ENCODE measurements at regions not wholly inside any gene's neighbourhood (a gene's known extent, or its start where the extent isn't known, plus 50 kb on each side); places are given as distances from the start of the nearest gene placed in this dataset.

DNA sequence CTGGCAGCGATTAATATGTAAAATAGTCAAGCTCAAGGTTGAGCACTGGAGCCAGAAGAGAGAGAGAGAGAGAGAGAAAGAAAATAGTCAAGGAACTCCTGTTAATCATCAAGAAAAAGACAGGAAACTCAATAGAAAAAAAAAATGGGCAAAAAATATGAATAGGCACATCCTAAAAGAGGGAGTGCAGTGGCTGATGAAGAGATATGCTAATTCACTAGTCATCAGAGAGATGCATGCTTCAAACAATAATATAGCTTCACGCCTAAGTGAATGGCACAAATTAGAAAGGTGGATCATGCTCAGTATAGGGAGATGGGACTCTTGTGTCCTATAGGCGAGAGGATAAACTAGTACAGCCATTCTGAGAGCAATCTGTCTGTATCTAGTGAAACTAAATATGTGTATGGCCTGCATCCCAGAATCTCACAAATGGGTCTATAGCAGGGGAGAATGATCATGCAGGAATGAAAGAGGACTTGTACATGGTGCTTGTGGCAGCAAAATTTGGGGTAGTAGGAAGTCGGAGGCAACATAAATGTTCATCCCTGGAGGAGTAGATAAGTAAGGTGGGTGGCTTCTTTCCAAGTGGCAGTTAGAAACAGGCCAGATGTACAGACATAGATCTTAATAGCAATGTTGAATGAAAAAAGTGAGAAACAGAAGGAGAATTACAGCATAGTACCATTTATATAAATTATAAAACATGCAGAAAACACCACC is 176.8 kb downstream of the VEGFA start:
- no peak for DNase-seq

DNA sequence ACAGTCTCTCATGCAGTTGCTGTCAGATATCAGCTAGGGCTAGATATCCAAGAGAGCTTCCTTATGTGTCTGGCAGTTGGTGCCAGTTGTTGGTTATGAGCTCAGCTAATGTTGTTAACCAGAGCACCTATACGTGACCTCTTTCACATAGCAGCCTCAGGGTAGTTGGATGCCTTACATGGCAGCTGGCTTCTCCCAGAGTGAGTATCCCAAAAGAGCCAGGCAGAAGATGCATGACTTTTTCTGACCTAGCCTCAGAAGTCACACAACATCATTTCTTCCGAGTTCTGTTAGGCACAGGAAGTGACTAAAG is 175.7 kb downstream of the VEGFA start:
- no peak for DNase-seq

DNA sequence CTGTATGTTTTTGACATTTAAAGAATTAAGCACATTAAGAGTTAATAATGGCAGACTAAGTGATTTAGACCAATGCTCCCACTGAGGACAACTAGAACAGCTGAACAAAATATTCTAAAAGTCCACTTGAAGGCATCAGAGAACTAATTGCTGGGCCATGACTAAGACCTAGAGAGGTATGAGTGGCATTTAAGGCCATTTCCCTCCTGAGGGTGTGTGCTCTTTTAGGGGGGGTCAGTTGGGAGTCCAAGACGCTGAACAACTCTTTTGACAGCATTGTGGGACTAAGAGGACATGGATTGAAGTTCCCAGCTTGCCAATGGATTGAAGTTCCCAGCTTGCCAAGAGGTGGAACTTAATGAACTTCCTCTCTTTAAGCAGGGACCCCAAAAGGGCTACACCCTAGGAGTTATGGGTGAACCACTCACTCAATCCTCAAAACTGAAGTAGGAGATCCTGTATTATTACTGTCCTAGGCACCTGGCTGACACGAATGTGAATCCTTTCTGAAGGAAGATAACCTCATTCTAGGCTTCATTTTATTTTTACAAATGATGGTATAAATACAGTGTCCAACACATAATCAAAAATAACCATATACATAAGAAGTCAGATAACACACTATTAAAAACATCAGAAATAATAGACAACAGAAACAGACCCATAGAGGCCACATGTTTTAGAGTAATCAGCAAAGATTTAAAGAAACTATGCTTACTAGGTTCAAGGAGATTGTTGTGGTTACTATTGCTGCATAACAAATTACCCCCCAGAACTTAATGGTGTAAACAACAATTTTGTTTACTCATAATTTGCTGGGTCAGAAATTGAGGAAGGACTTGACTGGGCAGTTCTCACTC is 175.1 kb downstream of the VEGFA start:
- no peak for DNase-seq

DNA sequence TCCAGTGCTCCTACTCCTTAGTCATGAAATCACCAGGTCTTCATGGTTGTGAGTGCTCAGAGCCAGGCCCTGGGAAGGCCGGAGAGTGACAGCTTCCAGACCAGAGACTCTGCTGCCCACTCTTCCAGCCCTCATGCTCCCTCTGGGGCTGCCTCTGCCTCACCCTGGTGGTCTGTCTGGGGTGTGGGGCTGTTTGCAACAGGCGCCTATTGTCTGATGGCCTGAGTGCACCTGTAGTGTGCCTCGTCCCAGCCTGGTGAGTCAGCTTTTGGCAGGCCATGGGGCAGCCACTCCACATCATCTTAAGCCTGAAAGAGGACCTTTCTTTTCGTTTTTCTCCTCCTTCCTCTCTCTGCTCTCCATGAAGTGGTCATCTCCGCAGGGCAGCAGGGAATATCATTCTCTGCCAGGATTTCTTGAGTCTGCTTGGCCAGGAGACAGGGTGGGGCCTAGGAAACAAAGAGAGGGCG is 173.8 kb downstream of the VEGFA start:
- DNase-seq: no peak

DNA sequence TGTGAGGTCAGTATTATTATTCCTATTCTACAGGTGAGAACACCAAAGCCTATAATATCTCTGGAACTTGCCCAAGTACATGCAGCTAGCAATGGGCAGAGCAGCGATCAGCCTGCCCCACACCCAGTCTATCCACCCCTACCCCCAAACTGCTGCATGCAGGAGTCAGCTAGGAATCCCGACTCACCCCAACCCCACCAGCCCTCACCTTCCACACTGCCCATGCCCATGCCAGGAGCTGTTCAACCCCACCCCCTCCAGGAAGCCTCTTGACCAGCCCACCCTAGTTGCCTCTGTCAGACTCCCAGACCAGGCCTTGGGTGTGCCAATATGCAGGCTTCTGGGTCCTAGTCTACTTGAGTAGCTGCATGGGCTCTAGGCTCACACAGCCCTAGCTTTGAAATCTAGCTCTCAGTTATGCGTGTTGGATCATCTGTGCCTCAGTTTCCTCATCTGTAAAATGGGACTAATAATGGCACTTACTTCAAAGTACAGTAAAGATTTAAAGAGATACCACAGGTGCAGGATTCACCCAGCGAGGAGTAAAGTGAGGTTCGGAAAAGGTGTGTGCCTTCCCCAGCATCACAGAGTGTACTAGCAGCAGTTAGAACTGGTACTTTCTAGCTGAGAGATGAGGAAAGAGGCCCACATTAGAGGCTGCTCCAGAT is 173.2 kb downstream of the VEGFA start:
- DNase-seq: no peak

DNA sequence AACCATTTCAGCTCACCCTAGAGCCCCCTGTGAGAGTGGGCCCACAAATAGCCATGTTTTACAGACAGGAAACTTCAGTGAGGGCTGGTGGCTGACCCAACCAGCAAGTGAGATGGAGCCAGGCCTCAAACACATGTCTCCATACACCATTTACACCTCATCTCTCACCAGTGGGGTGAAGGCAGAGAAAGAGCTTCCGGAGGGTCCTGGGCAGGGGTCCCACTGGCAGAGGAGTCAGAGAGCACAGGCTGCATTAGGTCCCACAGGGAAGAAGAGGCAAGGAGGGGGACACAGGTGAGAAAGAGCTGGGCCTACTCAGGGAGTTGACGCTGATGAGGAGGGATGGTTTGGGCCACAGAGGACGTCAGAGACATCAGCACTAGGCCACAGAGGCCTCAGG is 172.6 kb downstream of the VEGFA start:
- no peak for DNase-seq

DNA sequence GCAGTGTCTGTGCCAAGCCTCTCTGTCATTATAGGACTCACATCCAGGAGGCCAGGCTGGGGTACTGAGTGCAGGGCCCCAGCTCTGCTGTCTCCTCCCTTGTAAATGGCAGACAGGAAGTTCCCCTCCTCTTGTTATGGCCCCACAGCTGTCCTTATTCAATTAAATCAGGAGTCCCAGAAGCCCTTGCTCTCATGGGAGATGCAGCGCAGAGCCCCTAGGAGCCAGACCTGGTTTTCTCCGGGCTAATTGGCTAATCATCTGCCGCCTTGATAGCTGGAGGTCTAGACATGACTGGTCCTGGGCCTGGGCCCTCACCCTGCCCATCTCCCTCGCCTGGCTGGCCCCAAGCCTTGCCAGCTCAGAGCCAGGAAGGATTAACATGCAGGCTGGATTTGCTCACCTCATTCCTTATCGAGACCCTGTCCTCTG is 172.0 kb downstream of the VEGFA start:
- DNase-seq: no peak

DNA sequence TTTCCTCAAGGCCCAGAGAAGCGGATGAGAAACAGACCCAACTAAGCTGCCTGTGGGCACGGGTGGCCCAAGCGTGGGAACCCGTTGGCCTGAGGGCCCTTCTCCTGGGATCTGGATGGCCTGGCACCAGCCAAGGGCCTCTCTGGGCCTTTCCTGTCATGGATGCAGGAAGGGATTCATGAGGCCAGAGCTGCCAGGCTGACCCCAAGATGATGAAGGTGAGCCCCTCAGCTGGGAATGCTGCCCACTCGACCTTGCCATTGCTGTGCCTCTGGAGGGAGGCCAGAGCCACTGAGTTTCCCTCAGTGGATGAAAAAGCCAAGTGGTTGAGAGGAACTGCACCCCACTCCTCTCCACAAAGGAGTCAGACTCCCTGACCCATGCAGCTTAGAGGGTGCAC is 171.2 kb downstream of the VEGFA start:
- DNase-seq: no peak

DNA sequence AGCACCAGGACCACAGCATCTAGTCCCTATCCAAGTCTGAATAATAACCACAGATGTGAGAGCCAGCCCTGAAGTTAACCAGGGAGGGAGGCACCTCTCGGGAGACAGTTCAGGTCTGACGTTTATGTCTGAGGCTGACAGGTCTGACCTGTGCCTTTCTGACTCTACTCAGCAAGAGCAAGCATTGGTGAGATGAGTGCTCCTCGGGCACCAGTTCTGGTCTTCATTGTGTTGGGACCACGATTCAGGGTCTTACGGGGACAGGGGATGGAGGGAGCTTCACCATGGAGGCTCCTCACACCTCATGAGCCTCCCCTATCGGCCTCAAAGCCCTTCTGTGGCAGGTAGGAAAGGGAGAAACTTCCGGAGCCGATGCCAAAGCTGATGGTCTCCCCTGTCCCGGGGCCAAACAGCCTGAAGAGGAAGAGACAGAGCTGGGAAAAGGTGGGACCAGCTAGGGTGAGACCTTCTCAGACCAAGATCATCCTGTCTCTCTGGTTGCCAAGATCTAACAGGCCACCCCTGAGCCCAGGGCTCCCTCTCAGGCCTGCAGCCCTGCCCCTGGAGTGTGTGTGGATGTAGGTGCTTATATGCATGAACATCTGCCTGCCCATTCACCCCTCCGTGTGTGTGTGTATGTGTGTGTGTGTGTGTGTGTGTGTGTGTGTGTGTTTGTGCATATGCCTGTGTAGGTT is 170.5 kb downstream of the VEGFA start:
- no peak for DNase-seq

DNA sequence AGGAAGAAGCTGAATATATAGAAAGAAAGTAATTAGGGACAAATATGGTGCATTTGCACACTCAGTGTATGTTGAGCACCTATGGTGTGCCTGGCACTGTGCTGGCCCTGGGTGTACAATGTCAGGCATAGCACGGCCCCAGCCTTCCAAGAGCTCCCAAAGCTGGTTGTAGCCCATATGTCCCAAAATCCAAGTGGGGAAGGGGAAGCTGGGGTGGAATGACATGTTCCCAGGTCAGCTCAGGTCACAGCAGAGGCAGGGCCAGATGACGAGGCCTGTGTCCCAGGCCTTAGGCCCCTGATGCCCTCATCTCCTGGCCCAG is 170.0 kb downstream of the VEGFA start:
- DNase-seq: no peak

DNA sequence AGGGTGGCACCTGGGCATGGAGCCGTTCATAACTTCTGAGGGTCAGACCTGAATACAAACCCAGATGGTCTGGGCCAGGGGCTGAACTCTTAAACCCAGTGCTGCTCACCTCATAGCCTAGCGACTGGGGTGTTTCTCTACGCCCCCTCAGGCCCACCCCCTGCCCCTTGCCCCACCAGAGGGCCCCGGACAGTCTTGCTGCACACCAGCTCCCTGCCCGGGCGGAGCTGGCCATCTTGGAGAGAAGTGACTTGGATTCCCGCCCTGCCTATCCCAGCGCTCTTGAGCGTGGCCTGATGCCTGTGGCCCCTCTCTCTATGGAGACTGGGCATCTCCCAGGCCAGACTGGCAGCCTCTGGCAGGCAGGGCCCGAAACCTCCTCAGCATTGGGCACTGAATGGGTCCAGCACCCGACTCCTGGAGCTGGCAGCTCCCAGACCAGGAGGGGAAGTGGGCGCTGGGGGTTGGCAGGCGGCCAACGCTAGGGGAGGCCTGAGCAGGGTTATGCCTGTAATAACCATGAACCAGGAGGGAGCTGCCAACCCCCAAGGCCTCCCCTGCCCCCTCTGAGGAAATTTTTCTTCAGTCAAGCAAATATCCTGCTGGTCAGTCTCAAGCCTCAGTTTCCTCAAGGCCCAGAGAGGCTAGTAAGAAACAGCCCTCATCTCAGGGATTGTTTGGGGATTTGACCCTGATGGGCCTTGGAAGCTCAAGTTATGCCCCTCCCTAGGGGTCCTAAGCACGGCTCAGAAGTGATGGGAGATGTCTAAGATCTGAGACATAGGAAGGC is 169.5 kb downstream of the VEGFA start:
- DNase-seq: no peak

DNA sequence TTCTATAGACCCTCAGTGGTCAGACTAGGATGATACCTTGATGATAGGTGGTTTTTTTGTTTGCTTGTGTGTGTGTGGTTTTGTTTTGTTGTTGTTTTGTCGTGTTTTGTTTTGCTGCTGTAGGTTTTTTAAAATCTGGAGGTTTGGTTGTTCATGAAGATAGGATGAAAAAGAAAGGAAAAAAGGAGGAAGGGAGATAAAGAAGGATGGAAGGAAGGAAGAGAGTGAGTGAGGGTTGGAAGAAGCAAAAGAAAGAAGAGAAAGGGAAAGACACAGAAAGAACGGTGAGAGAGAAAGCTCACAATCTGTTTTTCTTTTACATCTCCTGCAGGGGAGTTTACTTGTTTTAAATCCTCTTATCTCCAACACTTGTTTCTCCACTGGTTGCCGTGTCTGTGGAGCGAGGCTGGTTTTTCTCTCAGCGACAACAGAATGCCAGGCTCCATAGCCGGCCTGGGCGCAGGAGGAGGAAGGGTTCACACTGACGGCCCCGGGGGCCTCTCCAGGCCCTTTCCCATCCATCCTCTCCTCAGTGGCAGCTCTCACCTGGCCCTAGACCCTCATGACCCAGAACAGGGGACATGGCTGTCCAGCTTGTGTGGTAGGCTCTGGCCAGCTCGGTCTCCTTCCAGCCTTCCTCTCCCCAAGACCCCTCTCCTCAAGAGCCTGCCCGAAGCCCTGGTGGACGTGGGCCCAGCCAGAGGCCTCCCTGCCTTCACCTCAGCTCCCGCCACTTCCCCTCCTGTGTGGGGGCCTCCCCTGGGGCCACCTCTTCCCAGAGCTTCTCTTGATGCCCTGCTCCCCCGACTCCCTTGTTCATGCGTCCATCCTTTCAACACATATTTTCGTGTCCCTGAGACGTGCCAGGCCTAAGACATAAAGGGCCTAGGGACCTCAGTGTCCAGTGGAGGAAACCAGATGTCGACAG is 168.4 kb downstream of the VEGFA start:
- no peak for DNase-seq

DNA sequence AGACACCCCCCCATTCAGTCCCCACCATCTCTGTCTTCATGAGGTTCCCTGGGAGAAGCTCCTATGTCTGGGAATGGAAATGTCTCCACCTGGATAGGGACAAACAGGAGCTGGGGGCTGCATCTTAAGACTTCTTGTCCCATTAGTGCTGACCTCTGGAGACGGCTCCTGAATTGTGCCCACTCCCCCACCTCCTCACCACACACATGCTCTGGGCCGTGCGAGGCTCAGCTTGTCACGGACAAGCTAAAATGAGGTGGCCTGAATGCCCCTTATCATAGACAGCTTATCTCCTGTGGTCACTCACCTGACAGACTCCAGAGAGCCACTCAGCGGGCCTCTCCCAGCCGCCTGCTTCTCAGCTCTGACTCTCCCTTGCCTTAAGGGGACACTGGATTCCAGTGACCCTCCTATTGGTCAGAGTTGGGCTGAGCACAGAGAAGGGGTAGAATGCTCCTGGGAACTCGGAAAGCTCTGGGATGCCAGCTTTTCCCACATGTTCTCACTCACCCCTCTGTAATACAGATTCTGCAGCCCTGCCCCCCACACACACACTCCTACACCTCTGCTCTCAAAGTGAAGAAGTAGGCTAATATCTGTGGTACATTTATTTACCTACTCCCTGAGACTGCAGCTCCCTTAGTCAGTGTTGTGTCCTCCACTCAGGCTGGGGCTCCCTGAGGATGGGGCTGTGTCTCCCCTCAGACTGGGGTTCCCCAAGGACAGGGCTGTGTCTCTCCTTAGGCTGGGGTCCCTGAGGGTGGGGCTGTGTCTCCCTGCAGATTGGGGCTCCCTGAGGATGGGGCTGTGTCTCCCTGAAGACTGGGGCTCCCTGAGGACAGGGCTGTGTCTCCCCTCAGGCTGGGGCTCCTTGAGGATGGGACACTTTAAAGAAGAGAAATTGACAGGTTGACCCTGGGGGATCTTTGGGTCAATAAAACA is 167.5 kb downstream of the VEGFA start:
- DNase-seq: no peak

DNA sequence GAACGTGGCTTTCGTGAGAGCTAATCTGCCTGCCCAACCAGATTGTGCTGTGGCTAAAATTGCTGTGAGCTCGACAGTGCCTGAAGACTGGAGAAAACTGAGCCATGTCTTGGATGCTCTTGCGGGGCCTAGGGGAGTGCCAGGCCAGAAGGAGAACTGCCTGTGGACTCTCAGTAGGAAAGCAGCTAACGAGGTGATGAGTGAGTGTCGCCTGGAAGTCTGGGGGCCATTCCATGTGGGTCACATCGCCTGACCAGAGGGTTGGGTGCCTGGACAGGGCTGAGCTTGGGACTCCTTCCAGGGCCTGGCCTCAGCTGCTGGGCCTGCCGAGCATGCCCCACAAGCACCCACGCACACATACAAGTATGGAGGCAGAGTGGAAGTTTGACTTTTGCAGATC is 166.5 kb downstream of the VEGFA start:
- no peak for DNase-seq

DNA sequence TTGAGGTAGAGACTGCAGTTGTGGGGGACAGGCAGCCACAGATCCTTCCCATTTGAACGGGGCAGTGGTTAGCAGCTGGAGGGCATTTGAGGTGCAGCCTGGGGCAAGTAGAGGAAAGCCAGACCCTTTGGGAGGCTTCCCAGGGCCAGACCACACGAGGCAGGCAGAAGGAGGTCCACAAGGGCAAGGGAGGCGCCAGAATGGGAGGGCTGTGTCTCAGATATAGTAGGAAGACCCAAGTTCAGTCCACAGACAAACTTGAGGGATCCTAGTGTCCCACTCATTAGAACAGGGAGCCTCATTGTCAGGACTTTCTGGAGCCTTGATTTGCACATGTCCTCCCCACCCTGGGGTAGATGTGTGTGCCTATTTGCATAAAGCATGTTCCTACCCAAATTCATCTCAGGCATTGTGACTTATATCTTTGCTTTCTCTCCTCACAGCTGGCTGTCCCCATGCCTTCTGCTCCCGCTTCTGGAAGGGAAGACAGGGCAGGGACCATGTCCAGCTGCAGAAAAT is 166.0 kb downstream of the VEGFA start:
- DNase-seq: no peak

DNA sequence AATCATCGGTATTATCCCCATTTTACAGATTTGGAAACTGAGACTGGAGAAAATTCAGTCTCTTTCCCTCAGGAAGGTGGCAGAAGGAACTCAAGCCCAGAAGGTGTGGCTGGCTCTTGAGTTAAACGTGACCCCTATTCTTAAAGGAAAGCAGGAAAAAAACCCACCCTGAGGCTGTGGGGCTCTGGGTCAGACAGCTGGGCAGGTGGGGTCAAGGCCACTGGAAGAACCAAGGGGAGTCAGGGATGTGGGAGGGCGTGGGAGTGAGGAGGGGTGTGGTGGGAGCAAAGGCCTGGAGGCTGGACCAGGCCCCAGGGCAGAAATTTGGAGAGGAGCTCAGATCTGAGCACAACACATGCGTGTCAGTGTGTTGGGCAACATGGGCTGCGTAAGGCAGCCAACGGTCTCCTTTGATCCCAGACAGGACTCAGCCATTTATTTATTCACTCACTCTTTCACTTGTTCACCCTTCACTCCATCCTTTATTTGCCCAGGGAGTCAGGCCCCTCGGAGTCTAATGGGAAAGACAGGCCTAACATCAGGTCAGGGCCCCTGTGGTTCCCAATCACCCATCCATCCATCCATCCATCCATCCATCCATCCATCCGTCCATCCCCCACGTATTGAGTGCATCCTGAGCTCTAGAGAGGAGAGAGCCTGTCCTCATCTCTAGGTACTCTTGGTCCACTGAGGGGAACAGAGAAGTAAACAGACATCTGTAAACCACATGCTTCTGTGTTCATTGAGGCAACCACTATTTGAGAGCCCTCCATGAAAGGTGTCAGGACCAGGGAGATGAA is 165.0 kb downstream of the VEGFA start:
- no peak for DNase-seq

DNA sequence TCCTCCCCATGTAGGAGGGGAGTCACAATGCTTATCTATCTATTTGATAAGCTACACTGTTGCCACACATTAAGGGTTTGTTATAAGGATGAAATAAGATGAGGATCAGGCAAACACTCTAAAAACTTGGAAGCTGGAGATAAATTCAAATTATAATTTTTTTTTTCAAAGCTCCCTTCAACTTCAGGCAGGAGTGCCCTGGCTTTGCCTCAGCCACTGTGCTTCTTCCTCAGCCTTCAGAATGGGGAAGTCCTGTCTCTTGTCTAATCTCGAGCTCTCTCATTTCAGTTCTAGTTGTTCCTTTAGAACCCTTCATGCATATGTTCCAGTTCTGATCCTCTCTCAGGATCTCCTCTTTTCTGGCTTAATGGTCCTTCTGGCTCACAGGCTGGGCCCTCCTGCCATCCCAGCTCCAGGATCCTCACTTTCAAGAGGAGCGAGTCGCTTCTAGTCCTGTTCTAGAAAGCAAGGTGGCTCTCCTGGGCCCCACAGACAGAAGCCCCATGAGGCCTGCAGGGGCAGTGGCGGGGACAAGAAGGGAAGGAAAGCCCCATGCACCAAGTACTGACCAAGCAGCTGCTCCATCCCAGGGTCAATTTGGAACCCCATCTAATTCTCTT is 164.3 kb downstream of the VEGFA start:
- no peak for DNase-seq

DNA sequence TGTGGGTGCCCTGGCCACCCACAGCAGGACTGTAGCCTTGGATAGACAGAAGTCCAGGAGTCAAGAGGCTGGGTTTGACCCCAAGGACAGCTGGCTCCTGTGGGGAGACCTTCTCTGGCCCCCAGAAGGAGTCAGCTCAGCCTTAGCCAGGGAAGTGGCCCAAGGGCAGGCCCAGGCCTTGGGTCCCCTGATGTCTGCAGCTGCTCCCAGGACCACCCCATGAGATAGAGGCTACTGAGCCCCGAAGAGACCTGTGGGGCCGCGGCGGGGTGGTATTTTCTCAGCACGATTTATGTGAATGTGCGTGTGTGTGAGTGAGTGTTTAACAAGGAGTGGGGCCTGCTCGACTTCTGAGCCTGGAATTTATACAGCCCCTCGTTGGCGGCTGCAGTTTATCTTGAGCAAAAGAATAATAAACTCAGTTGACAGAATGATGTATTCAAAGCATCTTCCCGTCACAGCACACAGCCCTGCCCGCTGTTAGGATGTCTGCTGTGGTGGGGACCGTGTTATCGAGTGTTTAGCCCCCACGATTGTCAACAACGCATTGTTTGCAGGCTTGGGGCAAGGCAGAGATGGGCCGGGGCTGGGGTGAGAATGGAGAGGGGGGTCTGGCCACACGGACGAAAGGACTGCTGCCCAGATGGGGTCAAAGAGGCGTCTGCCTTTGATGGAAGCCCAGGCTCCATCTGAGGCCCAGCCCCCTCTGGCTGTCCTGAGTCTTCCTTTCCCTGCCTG is 163.3 kb downstream of the VEGFA start:
- no peak for DNase-seq

Data from NCI-H2107 (cell line).